H1 (cell line): ENCODE measurements at regions not wholly inside any gene's neighbourhood (a gene's known extent, or its start where the extent isn't known, plus 50 kb on each side); places are given as distances from the start of the nearest gene placed in this dataset.

ENCODE experiments used
- CTCF ChIA-PET: fragments of 300-600 bp; sonication (Branson Sonifier 250); formaldehyde crosslinking; loops from one replicate; lab custom pipeline; 2021; ENCODE audit not compliant: partially characterized antibody; lab: Charles Lee
- POLR2A ChIA-PET: fragments of 300-600 bp; sonication (Branson Sonifier 250); formaldehyde crosslinking; loops from one replicate; lab custom pipeline; 2021; ENCODE audit warnings: inconsistent platforms; ENCODE audit not compliant: partially characterized antibody; lab: Charles Lee
- DNase-seq, 2 experiments: peaks; one replicate each; pipeline versions ENCODE4 v3.0.0 to v3.0.0-alpha.2; 2010 to 2022; ENCODE audit warnings: low spot score in 2 of 2, low read depth in 1 of 2, mixed read lengths in 1 of 2
- FAIRE-seq: peaks from 2 replicates; lab custom pipeline; 2011; peaks lifted over from hg19 to GRCh38; lab: Jason Lieb, UNC
- H2AFZ ChIP-seq: 2 replicates; pipeline ENCODE4 v1.8.1; 2012; ENCODE audit warnings: low read length, inconsistent platforms
- H2AK5ac ChIP-seq: 2 replicates; pipeline ENCODE4 v1.6.1; 2013; ENCODE audit warnings: low read depth, low read length
- H2BK120ac ChIP-seq: replicated peaks from 2 replicates; pipeline ENCODE3; 2013; ENCODE audit warnings: low read depth, low read length, inconsistent platforms
- H2BK12ac ChIP-seq: 2 replicates; pipeline ENCODE4 v1.6.1; 2013; ENCODE audit warnings: low read depth, low read length
- H2BK15ac ChIP-seq: 2 replicates; pipeline ENCODE4 v1.6.1; 2013; ENCODE audit warnings: low read length
- H2BK20ac ChIP-seq: 2 replicates; pipeline ENCODE4 v1.6.1; 2013; ENCODE audit warnings: low read length
- H2BK5ac ChIP-seq: 2 replicates; pipeline ENCODE4 v1.6.1; 2013; ENCODE audit warnings: low read depth, low read length
- H3K14ac ChIP-seq: 2 replicates; pipeline ENCODE4 v1.6.1; 2013; ENCODE audit warnings: inconsistent platforms; ENCODE audit not compliant: insufficient read length
- H3K18ac ChIP-seq: 2 replicates; pipeline ENCODE4 v1.6.1; 2013; ENCODE audit warnings: low read length; ENCODE audit errors: extremely low read depth
- H3K23ac ChIP-seq: 2 replicates; pipeline ENCODE4 v1.6.1; 2013; ENCODE audit warnings: inconsistent platforms; ENCODE audit not compliant: insufficient read length
- H3K23me2 ChIP-seq: 2 replicates; pipeline ENCODE4 v1.6.1; 2013; ENCODE audit warnings: low read depth, low read length
- H3K27ac ChIP-seq: 2 replicates; pipeline ENCODE4 v1.6.1; 2011; ENCODE audit warnings: low read depth, low read length, inconsistent platforms
- H3K27me3 ChIP-seq, 4 experiments: replicated peaks in 1 of 4; 1 replicate in 1 of 4; 2 replicates in 3 of 4; pipeline versions ENCODE4 v1.6.1 to v1.8.1; 2011 to 2013; ENCODE audit warnings: low read length in 3 of 4, mild to moderate bottlenecking in 3 of 4, inconsistent platforms in 2 of 4, mixed read lengths in 2 of 4, moderate library complexity in 1 of 4; ENCODE audit not compliant: control insufficient read depth in 3 of 4, insufficient read depth in 3 of 4; ENCODE audit errors: extremely low read depth in 1 of 4
- H3K36me3 ChIP-seq, 4 experiments: 2 replicates each; pipeline versions ENCODE4 v1.6.1 to v1.8.1; 2011 to 2013; ENCODE audit warnings: mild to moderate bottlenecking in 4 of 4, low read length in 3 of 4, moderate library complexity in 2 of 4, control low read depth in 1 of 4, inconsistent platforms in 1 of 4; ENCODE audit not compliant: insufficient read depth in 4 of 4, control insufficient read depth in 2 of 4
- H3K4ac ChIP-seq: replicated peaks from 2 replicates; pipeline ENCODE3; 2013; ENCODE audit warnings: low read length, low read depth, mixed read lengths, inconsistent platforms; ENCODE audit not compliant: insufficient read length
- H3K4me1 ChIP-seq, 4 experiments: replicated peaks in 1 of 4; 1 replicate in 1 of 4; 2 replicates in 3 of 4; pipeline versions ENCODE4 v1.6.1 to v1.8.1; 2011 to 2013; ENCODE audit warnings: low read length in 3 of 4, inconsistent platforms in 2 of 4, mixed read lengths in 1 of 4; ENCODE audit not compliant: insufficient read depth in 4 of 4, control insufficient read depth in 3 of 4
- H3K4me2 ChIP-seq, 2 experiments: 2 replicates each; pipeline versions ENCODE4 v1.6.1 to v1.8.1; 2011 to 2013; ENCODE audit warnings: low read depth in 2 of 2, low read length in 2 of 2, control low read depth in 1 of 2, inconsistent platforms in 1 of 2, mild to moderate bottlenecking in 1 of 2; ENCODE audit not compliant: insufficient read depth in 1 of 2
- H3K4me3 ChIP-seq, 4 experiments: fragments of 200-600, 300-600 bp in 1 of 4; sonication (generic), shearing (Covaris generic), sonication (Bioruptor Twin) in 1 of 4; 2 replicates each; pipeline versions ENCODE4 v1.5.1 to v1.8.1; 2011 to 2016; ENCODE audit warnings: low read length in 4 of 4, low read depth in 3 of 4, control low read depth in 2 of 4, inconsistent platforms in 2 of 4, mild to moderate bottlenecking in 2 of 4, mixed read lengths in 1 of 4, moderate library complexity in 1 of 4; ENCODE audit not compliant: insufficient read depth in 2 of 4; ENCODE audit errors: extremely low read depth in 1 of 4
- H3K56ac ChIP-seq: replicated peaks from 2 replicates; pipeline ENCODE3; 2013; ENCODE audit warnings: low read depth, mild to moderate bottlenecking, mixed read lengths, low read length, inconsistent platforms; ENCODE audit not compliant: insufficient read length
- H3K79me1 ChIP-seq: 2 replicates; pipeline ENCODE4 v1.6.1; 2013; ENCODE audit warnings: low read depth, low read length, control low read depth
- H3K79me2 ChIP-seq, 2 experiments: 2 replicates each; pipeline versions ENCODE4 v1.6.1 to v1.8.1; 2012 to 2013; ENCODE audit warnings: low read length in 2 of 2, mild to moderate bottlenecking in 2 of 2, inconsistent platforms in 1 of 2; ENCODE audit not compliant: insufficient read depth in 2 of 2, control insufficient read depth in 1 of 2
- H3K9ac ChIP-seq, 4 experiments: replicated peaks in 1 of 4; 1 replicate in 1 of 4; 2 replicates in 3 of 4; pipeline versions ENCODE4 v1.6.1 to v1.8.1; 2011 to 2013; ENCODE audit warnings: low read depth in 3 of 4, low read length in 3 of 4, control low read depth in 2 of 4, mild to moderate bottlenecking in 2 of 4, moderate library complexity in 2 of 4, inconsistent platforms in 1 of 4; ENCODE audit errors: extremely low read depth in 1 of 4
- H3K9me3 ChIP-seq, 2 experiments: 2 replicates each; pipeline versions ENCODE4 v1.6.1 to v1.8.1; 2012 to 2013; ENCODE audit warnings: mild to moderate bottlenecking in 2 of 2, moderate library complexity in 2 of 2, control low read depth in 1 of 2, inconsistent platforms in 1 of 2, low read depth in 1 of 2, low read length in 1 of 2, mixed read lengths in 1 of 2; ENCODE audit not compliant: insufficient read depth in 2 of 2
- H4K20me1 ChIP-seq, 2 experiments: replicated peaks in 1 of 2; 2 replicates each; pipeline versions ENCODE3 to v1.8.1; 2011 to 2013; ENCODE audit warnings: inconsistent platforms in 2 of 2, low read length in 2 of 2, mild to moderate bottlenecking in 1 of 2; ENCODE audit not compliant: insufficient read depth in 2 of 2, control insufficient read depth in 1 of 2
- H4K5ac ChIP-seq: 2 replicates; pipeline ENCODE4 v1.6.1; 2013; ENCODE audit warnings: low read length, low read depth, mixed read lengths, inconsistent platforms; ENCODE audit not compliant: insufficient read length
- H4K8ac ChIP-seq: 2 replicates; pipeline ENCODE4 v1.8.0; 2013; ENCODE audit warnings: mild to moderate bottlenecking, moderate library complexity, low read length, inconsistent platforms; ENCODE audit not compliant: insufficient read depth; ENCODE audit errors: extremely low read depth
- H4K91ac ChIP-seq: replicated peaks from 2 replicates; pipeline ENCODE3; 2013; ENCODE audit warnings: low read length, mixed read lengths, inconsistent platforms; ENCODE audit not compliant: insufficient read length
- GABPA ChIP-seq: IDR thresholded peaks from 2 replicates; pipeline ENCODE4 v1.6.1; 2011; ENCODE audit warnings: mild to moderate bottlenecking, low read length, moderate library complexity, borderline replicate concordance; ENCODE audit not compliant: insufficient read depth
- RBBP5 ChIP-seq: IDR thresholded peaks from 2 replicates; pipeline ENCODE4 v1.7.1; 2012; ENCODE audit warnings: low read depth, mild to moderate bottlenecking, inconsistent platforms, low read length, moderate library complexity, borderline replicate concordance
- WGBS, 2 experiments: shearing (Covaris generic) in 1 of 2; methylation state at CpG; one replicate each; pipeline versions ENCODE4 v1.1.6 to v1.1.7; 2013 to 2015; ENCODE audit warnings: low lambda C conversion rate in 2 of 2, mixed read lengths in 2 of 2, inconsistent platforms in 1 of 2, low coverage in 1 of 2, missing lambda C conversion rate in 1 of 2; ENCODE audit not compliant: insufficient replicate concordance in 2 of 2, insufficient coverage in 1 of 2, insufficient read length in 1 of 2; ENCODE audit errors: extremely low coverage in 1 of 2, missing lambda C conversion rate in 1 of 2; 5-methylcytosine and 5-hydroxymethylcytosine counted together
- TF ChIP-seq, protein P1 (sequence below): IDR thresholded peaks from 2 replicates; pipeline ENCODE4 v1.6.1; 2011; ENCODE audit warnings: low read length, improper control_type of control experiment

DNA sequence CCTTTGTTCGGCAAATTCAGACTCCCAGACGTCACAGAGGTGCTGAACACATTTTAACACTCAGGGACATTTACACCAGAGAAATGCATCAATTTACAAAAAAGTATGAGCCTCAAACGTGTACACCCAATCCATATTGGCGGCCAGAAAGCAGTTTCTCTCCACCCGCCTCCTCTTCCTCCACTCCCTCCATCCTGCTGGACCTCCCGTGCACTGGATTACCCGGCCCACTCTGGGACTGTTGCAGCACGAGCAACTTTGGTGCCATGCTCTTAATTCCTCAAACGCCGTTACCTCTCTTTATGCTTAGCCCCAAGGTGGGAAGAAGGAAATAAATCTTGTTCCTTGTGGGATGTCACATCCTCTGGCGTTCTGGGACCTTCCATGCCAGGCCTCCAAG, 243.4 kb downstream of the ZNF516 start:
- 72% methylated on average over 11 of the region's 11 CpGs; no CpG with 5 or more reads in 1 of the 2 experiments for WGBS, 2 experiments
- Histone ChIP-seq H2AFZ (no peak overlapping the region), H3K27me3 (no peaks in the 10 kb centered on the region), H3K4me2 (no peak overlapping the region), H2AK5ac (no peak overlapping the region), H3K9ac (no peak overlapping the region), H2BK15ac (no peak overlapping the region), H3K23me2 (no peaks in the 10 kb centered on the region; the same call in 1 of the 2 replicates), H4K5ac (no peak overlapping the region), H3K79me2 (no peaks in the 10 kb centered on the region), H4K20me1 (no peaks in the 10 kb centered on the region), H3K56ac (no peak overlapping the region), H3K79me1 (no peaks in the 10 kb centered on the region), H3K4ac (no peak overlapping the region), H2BK5ac (no peak overlapping the region), H2BK20ac (no peak overlapping the region), H3K27ac (no peak overlapping the region), H3K4me3 (no peak overlapping the region), H4K8ac (no peak overlapping the region), H2BK12ac (no peak overlapping the region), H4K91ac (no peak overlapping the region), H3K9me3 (no peaks in the 10 kb centered on the region), H3K18ac (no peak overlapping the region), H3K36me3 (no peaks in the 10 kb centered on the region), H3K14ac (no peak overlapping the region), H3K23ac (no peak overlapping the region), H3K4me1 (no peaks in the 10 kb centered on the region), H2BK120ac (no peak overlapping the region)
- ChIA-PET CTCF (interaction anchor here (0.9 to 1.2 kb wide), 3 partner anchors 17 to 116 kb away, joined by 3 to 4 read pairs (median 3); no protein-coding TSS in a partner anchor), POLR2A (no interaction called here)
- no peak for FAIRE-seq
- no peak for DNase-seq
- TF ChIP-seq GABPA, result no peak
- no peak for TF ChIP-seq RBBP5
- TF ChIP-seq, protein P1, sequence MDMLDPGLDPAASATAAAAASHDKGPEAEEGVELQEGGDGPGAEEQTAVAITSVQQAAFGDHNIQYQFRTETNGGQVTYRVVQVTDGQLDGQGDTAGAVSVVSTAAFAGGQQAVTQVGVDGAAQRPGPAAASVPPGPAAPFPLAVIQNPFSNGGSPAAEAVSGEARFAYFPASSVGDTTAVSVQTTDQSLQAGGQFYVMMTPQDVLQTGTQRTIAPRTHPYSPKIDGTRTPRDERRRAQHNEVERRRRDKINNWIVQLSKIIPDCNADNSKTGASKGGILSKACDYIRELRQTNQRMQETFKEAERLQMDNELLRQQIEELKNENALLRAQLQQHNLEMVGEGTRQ, result no peak
